Neural progenitor cell (in vitro differentiated cells): ENCODE measurements at regions not wholly inside any gene's neighbourhood (a gene's known extent, or its start where the extent isn't known, plus 50 kb on each side); places are given as distances from the start of the nearest gene placed in this dataset.

Source experiments
- DNase-seq: peaks from one replicate; pipeline ENCODE4 v3.0.0-alpha.2; 2016; ENCODE audit warnings: low spot score
- H2AFZ ChIP-seq: fragments of 200-600 bp; sonication (generic); replicated peaks from 2 replicates; pipeline ENCODE4 v1.6.1; 2016; ENCODE audit warnings: antibody characterized with exemption
- H3F3A ChIP-seq: fragments of 200-600 bp; sonication (generic); 2 replicates; pipeline ENCODE4 v1.6.1; 2016; ENCODE audit warnings: antibody characterized with exemption, low read depth
- H3K27ac ChIP-seq: fragments of 200-600 bp; sonication (generic); 2 replicates; pipeline ENCODE4 v1.5.1; 2016; ENCODE audit warnings: mild to moderate bottlenecking
- H3K27me3 ChIP-seq: fragments of 200-600 bp; sonication (generic); 2 replicates; pipeline ENCODE4 v1.6.1; 2016; ENCODE audit warnings: mild to moderate bottlenecking, moderate library complexity
- H3K36me3 ChIP-seq: fragments of 200-600 bp; sonication (generic); 2 replicates; pipeline ENCODE4 v1.5.1; 2016
- H3K4me1 ChIP-seq: fragments of 200-600 bp; sonication (generic); 2 replicates; pipeline ENCODE4 v1.6.1; 2016; ENCODE audit warnings: mixed run types
- H3K4me2 ChIP-seq: fragments of 200-600 bp; sonication (generic); 2 replicates; pipeline ENCODE4 v1.6.1; 2016
- H3K4me3 ChIP-seq: fragments of 200-600 bp; sonication (generic); 2 replicates; pipeline ENCODE4 v1.5.1; 2016
- H3K79me2 ChIP-seq: fragments of 200-600 bp; sonication (generic); 2 replicates; pipeline ENCODE4 v1.6.1; 2016; ENCODE audit warnings: low read depth
- H3K9ac ChIP-seq: fragments of 200-600 bp; sonication (generic); 2 replicates; pipeline ENCODE4 v1.6.1; 2016
- H3K9me3 ChIP-seq: fragments of 200-600 bp; sonication (generic); 2 replicates; pipeline ENCODE4 v1.5.1; 2016; ENCODE audit warnings: low read depth
- H4K20me1 ChIP-seq: fragments of 200-600 bp; sonication (generic); 2 replicates; pipeline ENCODE4 v1.6.1; 2016; ENCODE audit warnings: low read depth
- H3K27ac Mint-ChIP-seq: 3 replicates; pipeline ENCODE4 v1.8.0; 2021; ENCODE audit warnings: mixed read lengths
- H3K27me3 Mint-ChIP-seq: 2 replicates; pipeline ENCODE4 v1.8.0; 2022; ENCODE audit warnings: low read depth, mild to moderate bottlenecking, inconsistent platforms, moderate library complexity, mixed read lengths; ENCODE audit not compliant: insufficient read depth
- H3K36me3 Mint-ChIP-seq: 3 replicates; pipeline ENCODE4 v1.8.0; 2021; ENCODE audit warnings: mixed read lengths
- H3K4me1 Mint-ChIP-seq: 3 replicates; pipeline ENCODE4 v1.8.0; 2021; ENCODE audit warnings: mixed read lengths
- H3K4me3 Mint-ChIP-seq: 3 replicates; pipeline ENCODE4 v1.8.0; 2021; ENCODE audit warnings: mild to moderate bottlenecking, moderate library complexity, mixed read lengths
- H3K9me3 Mint-ChIP-seq: 3 replicates; pipeline ENCODE4 v1.8.0; 2020; ENCODE audit warnings: mixed read lengths
- CTCF ChIP-seq: fragments of 200-600 bp; sonication (generic); IDR thresholded peaks from 2 replicates; pipeline ENCODE4 v1.5.1; 2017; ENCODE audit warnings: antibody characterized with exemption, mild to moderate bottlenecking
- EZH2 ChIP-seq: fragments of 200-600 bp; sonication (generic); IDR thresholded peaks from 2 replicates; pipeline ENCODE4 v1.6.1; 2017; ENCODE audit warnings: antibody characterized with exemption, mild to moderate bottlenecking, moderate library complexity
- EZH2phosphoT487 ChIP-seq: fragments of 200-600 bp; sonication (generic); IDR thresholded peaks from 2 replicates; pipeline ENCODE4 v1.6.1; 2017; ENCODE audit warnings: antibody characterized with exemption

- Histone ChIP-seq H3K4me3 (no peak overlapping the region), H3K4me2 (no peak overlapping the region), H3K9ac (no peak overlapping the region), H3K9me3 (no peaks in the 10 kb centered on the region), H3K36me3 (no peaks in the 10 kb centered on the region), H2AFZ (no peak overlapping the region), H3K4me1 (peaks cover 2% of the 10 kb centered on the region), H3F3A (no peaks in the 10 kb centered on the region), H3K27ac (no peak overlapping the region), H3K79me2 (no peaks in the 10 kb centered on the region), H3K27me3 (no peaks in the 10 kb centered on the region), H4K20me1 (no peaks in the 10 kb centered on the region)
- TF ChIP-seq EZH2 (no peak), CTCF (no peak), EZH2phosphoT487 (no peak)
- Mint-ChIP-seq H3K4me1 (peaks cover 23% of the 10 kb centered on the region), H3K9me3 (peaks cover 7% of the 10 kb centered on the region), H3K27me3 (peaks cover 3% of the 10 kb centered on the region), H3K4me3 (no peak overlapping the region), H3K36me3 (no peaks in the 10 kb centered on the region), H3K27ac (no peak overlapping the region)
- no peak for DNase-seq
Observed at GRCh38 chr14:51513281-51513680, 138.4 kb upstream of the FRMD6 start.

DNA sequence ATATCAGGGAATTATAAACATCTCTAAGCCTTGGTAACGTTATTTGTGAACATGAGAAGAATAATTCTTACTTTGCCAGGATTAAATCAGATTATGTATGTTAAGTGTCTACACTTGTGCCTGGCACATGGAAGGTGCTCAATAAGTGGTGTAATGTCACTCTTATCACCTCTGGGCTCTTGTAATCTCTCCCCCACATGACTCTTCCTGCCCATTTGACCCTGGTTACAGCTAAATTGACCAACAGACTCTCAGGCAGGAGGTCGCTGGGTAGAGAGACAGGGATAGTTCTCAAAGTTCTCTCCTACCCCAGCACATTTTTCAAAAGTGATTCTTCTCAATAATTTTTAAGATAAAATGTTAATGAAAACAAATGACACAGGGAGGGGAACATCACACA, 137.8 kb upstream of the FRMD6 start:
- TF ChIP-seq CTCF: no peak
- no peak for TF ChIP-seq EZH2phosphoT487
- TF ChIP-seq EZH2: no peak
- no peak overlapping the region for H3K27ac Mint-ChIP-seq
- no peaks in the 10 kb centered on the region for H3K4me1 ChIP-seq
- H3K9me3 Mint-ChIP-seq: peaks cover 7% of the 10 kb centered on the region
- no peaks in the 10 kb centered on the region for H4K20me1 ChIP-seq
- H2AFZ ChIP-seq: no peak overlapping the region
- H3K27me3 Mint-ChIP-seq: peaks cover 2% of the 10 kb centered on the region
- no peak overlapping the region for H3K4me3 Mint-ChIP-seq
- H3K9me3 ChIP-seq: no peaks in the 10 kb centered on the region
- DNase-seq: no peak
- H3K9ac ChIP-seq: no peak overlapping the region
- no peak overlapping the region for H3K4me3 ChIP-seq
- no peaks in the 10 kb centered on the region for H3K36me3 ChIP-seq
- no peak overlapping the region for H3K27ac ChIP-seq
- no peaks in the 10 kb centered on the region for H3K27me3 ChIP-seq
- no peaks in the 10 kb centered on the region for H3K36me3 Mint-ChIP-seq
- no peaks in the 10 kb centered on the region for H3F3A ChIP-seq
- no peaks in the 10 kb centered on the region for H3K79me2 ChIP-seq
- H3K4me1 Mint-ChIP-seq: peaks cover 20% of the 10 kb centered on the region
- no peak overlapping the region for H3K4me2 ChIP-seq

DNA sequence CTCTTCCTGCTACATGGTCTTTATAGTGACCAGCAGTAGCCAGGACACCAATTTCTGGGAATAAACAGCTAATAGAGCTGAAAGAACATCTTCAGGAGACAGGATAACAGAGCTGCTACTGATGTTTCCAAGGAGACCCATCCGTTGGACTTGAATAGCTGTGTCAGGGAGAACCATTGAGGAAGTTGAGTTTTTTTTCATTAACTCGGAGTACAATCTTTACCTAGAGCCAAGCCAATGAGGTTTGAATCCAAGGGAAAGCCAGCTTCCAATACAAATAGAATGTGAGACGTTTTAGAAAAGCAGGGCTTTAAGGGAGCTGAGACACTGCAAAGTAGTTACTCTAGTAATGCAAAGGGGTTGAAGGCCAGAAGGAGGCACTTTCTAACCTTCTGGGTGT, 136.1 kb upstream of the FRMD6 start:
- TF ChIP-seq EZH2phosphoT487: no peak
- TF ChIP-seq EZH2: no peak
- no peak for TF ChIP-seq CTCF
- DNase-seq: no peak
- H3F3A ChIP-seq: no peaks in the 10 kb centered on the region
- H3K4me3 ChIP-seq: no peak overlapping the region
- H3K27ac Mint-ChIP-seq: no peak overlapping the region
- no peak overlapping the region for H3K4me2 ChIP-seq
- no peaks in the 10 kb centered on the region for H3K36me3 Mint-ChIP-seq
- H3K27me3 Mint-ChIP-seq: peaks cover 2% of the 10 kb centered on the region
- H3K9me3 Mint-ChIP-seq: peaks cover 7% of the 10 kb centered on the region
- H3K9ac ChIP-seq: no peak overlapping the region
- no peaks in the 10 kb centered on the region for H3K4me1 ChIP-seq
- no peaks in the 10 kb centered on the region for H3K36me3 ChIP-seq
- peaks cover 20% of the 10 kb centered on the region for H3K4me1 Mint-ChIP-seq
- no peaks in the 10 kb centered on the region for H3K9me3 ChIP-seq
- no peak overlapping the region for H2AFZ ChIP-seq
- no peaks in the 10 kb centered on the region for H4K20me1 ChIP-seq
- H3K27me3 ChIP-seq: no peaks in the 10 kb centered on the region
- no peaks in the 10 kb centered on the region for H3K79me2 ChIP-seq
- H3K27ac ChIP-seq: no peak overlapping the region
- H3K4me3 Mint-ChIP-seq: no peak overlapping the region
